ENCODE measurements at regions not wholly inside any gene's neighbourhood (a gene's known extent, or its start where the extent isn't known, plus 50 kb on each side); places are given as distances from the start of the nearest gene placed in this dataset.

GRCh38 chr4:115489279-115489678 lies 375.9 kb upstream of the NDST4 start:
- no peak for TF ChIP-seq CTCF (IDR thresholded peaks at IDR 0.05)
- Mint-ChIP-seq H3K9me3 (peaks cover 2% of the 10 kb centered on the region), H3K36me3 (ENCODE audit: low read depth) (no peaks in the 10 kb centered on the region), H3K4me1 (ENCODE audit: low read depth) (no peaks in the 10 kb centered on the region), H3K4me3 (no peak overlapping the region), H3K27me3 (no peaks in the 10 kb centered on the region), H3K27ac (no peak overlapping the region)
- H3K4me1 ChIP-seq (ENCODE audit: insufficient read depth, low read length): no peaks in the 10 kb centered on the region
- peaks cover 5 to 10% of the 10 kb centered on the region in 2 experiments for H3K9me3 ChIP-seq (ENCODE audit: control insufficient read depth in 1 of 2, insufficient read depth in 1 of 2, low read length in 2 of 2)
- CTCF ChIA-PET: no interaction called here
- no peaks in the 10 kb centered on the region for H3K27me3 ChIP-seq (ENCODE audit: control insufficient read depth in 1 of 2, insufficient read depth in 2 of 2, low read length in 2 of 2)
- POLR2A ChIA-PET: no interaction called here
- no peak for DNase-seq
- no peak overlapping the region for H3K27ac ChIP-seq (ENCODE audit: low read depth in 1 of 2, low read length in 2 of 2)
- ATAC-seq (ENCODE audit: poor library complexity): no peak
- H3K4me3 ChIP-seq (ENCODE audit: low read length): no peak overlapping the region
- intact Hi-C loops (cut with DNase I, micrococcal nuclease): no loop called here
- no peaks in the 10 kb centered on the region for H3K36me3 ChIP-seq (ENCODE audit: insufficient read depth, low read length)

- TF ChIP-seq CTCF (IDR thresholded peaks at IDR 0.05): no peak
- H3K27ac ChIP-seq (ENCODE audit: low read depth in 1 of 2, low read length in 2 of 2): no peak overlapping the region
- Mint-ChIP-seq H3K4me1 (ENCODE audit: low read depth) (no peaks in the 10 kb centered on the region), H3K27ac (no peak overlapping the region), H3K27me3 (no peaks in the 10 kb centered on the region), H3K36me3 (ENCODE audit: low read depth) (no peaks in the 10 kb centered on the region), H3K9me3 (no peaks in the 10 kb centered on the region), H3K4me3 (no peak overlapping the region)
- DNase-seq (no peak), ATAC-seq (ENCODE audit: poor library complexity) (no peak)
- H3K4me3 ChIP-seq (ENCODE audit: low read length): no peak overlapping the region
- no peaks in the 10 kb centered on the region for H3K27me3 ChIP-seq (ENCODE audit: control insufficient read depth in 1 of 2, insufficient read depth in 2 of 2, low read length in 2 of 2)
- ChIA-PET POLR2A (no interaction called here), CTCF (no interaction called here)
- no peaks in the 10 kb centered on the region for H3K4me1 ChIP-seq (ENCODE audit: insufficient read depth, low read length)
- no peaks in the 10 kb centered on the region for H3K36me3 ChIP-seq (ENCODE audit: insufficient read depth, low read length)
- intact Hi-C loops (cut with DNase I, micrococcal nuclease): no loop called here
- peaks cover 0 to 4% of the 10 kb centered on the region in 2 experiments for H3K9me3 ChIP-seq (ENCODE audit: control insufficient read depth in 1 of 2, insufficient read depth in 1 of 2, low read length in 2 of 2)
Observed at GRCh38 chr4:115485402-115485801, 372.0 kb upstream of the NDST4 start.

- H3K27ac ChIP-seq (ENCODE audit: low read depth in 1 of 2, low read length in 2 of 2): no peak overlapping the region
- Mint-ChIP-seq H3K27ac (no peak overlapping the region), H3K36me3 (ENCODE audit: low read depth) (no peaks in the 10 kb centered on the region), H3K4me1 (ENCODE audit: low read depth) (no peaks in the 10 kb centered on the region), H3K27me3 (no peaks in the 10 kb centered on the region), H3K4me3 (no peak overlapping the region), H3K9me3 (no peaks in the 10 kb centered on the region)
- intact Hi-C loops (cut with DNase I, micrococcal nuclease): no loop called here
- no peaks in the 10 kb centered on the region for H3K27me3 ChIP-seq (ENCODE audit: control insufficient read depth in 1 of 2, insufficient read depth in 2 of 2, low read length in 2 of 2)
- TF ChIP-seq CTCF (IDR thresholded peaks at IDR 0.05): no peak
- POLR2A ChIA-PET: no interaction called here
- no peak for ATAC-seq (ENCODE audit: poor library complexity)
- CTCF ChIA-PET: no interaction called here
- peaks cover 0 to 4% of the 10 kb centered on the region in 2 experiments for H3K9me3 ChIP-seq (ENCODE audit: control insufficient read depth in 1 of 2, insufficient read depth in 1 of 2, low read length in 2 of 2)
- no peaks in the 10 kb centered on the region for H3K4me1 ChIP-seq (ENCODE audit: insufficient read depth, low read length)
- DNase-seq: no peak
- H3K4me3 ChIP-seq (ENCODE audit: low read length): no peak overlapping the region
- H3K36me3 ChIP-seq (ENCODE audit: insufficient read depth, low read length): no peaks in the 10 kb centered on the region
Observed at GRCh38 chr4:115484479-115484878, 371.1 kb upstream of the NDST4 start.
